Right lobe of liver (tissue), 6 donors: ENCODE measurements at regions not wholly inside any gene's neighbourhood (a gene's known extent, or its start where the extent isn't known, plus 50 kb on each side); places are given as distances from the start of the nearest gene placed in this dataset.

Experiments used
- ATAC-seq, 4 donors: fragments of 200-7000 bp; cut with Tn5 transposase; one replicate each; pipeline ENCODE4 v1.9.1; 2020; ENCODE audit warnings: mild to moderate bottlenecking in 4 of 4, moderate library complexity in 4 of 4
- DNase-seq, 3 donors: peaks; one replicate each; pipeline ENCODE4 v3.0.0-alpha.2; 2020
- H3K27ac ChIP-seq, 3 donors: fragments of 200-600 bp; one replicate each; pipeline ENCODE4 v1.8.0; 2022
- H3K27me3 ChIP-seq, 2 donors: fragments of 200-600 bp; one replicate each; pipeline ENCODE4 v1.8.0; 2022
- H3K36me3 ChIP-seq, 4 donors: fragments of 200-600 bp; sonication (generic) in 1 of 4; one replicate each; pipeline versions ENCODE4 v1.5.1 to v1.8.0; 2017 to 2022; ENCODE audit warnings: control low read depth in 1 of 4
- H3K4me1 ChIP-seq, 4 donors: fragments of 200-600 bp; sonication (generic) in 1 of 4; one replicate each; pipeline versions ENCODE4 v1.5.1 to v1.8.0; 2017 to 2022; ENCODE audit warnings: control low read depth in 1 of 4
- H3K4me3 ChIP-seq, 3 donors: fragments of 200-600 bp; one replicate each; pipeline ENCODE4 v1.8.0; 2022
- H3K9me3 ChIP-seq, 4 donors: fragments of 200-600 bp; sonication (generic) in 1 of 4; one replicate each; pipeline versions ENCODE4 v1.5.1 to v1.8.0; 2017 to 2022; ENCODE audit warnings: control low read depth in 1 of 4
- POLR2A ChIP-seq: fragments of 450-650 bp; IDR thresholded peaks from one replicate; pipeline ENCODE4 v1.6.1; 2017; ENCODE audit warnings: antibody characterized with exemption, mild to moderate bottlenecking
- WGBS: methylation state at CpG from one replicate; pipeline ENCODE4 v1.1.6; 2018; ENCODE audit warnings: low coverage, low lambda C conversion rate; ENCODE audit not compliant: insufficient coverage; ENCODE audit errors: missing lambda C conversion rate; 5-methylcytosine and 5-hydroxymethylcytosine counted together
- intact Hi-C, 2 donors: fragments of 100-400 bp; cut with DNase I; formaldehyde crosslinking; loops; one replicate each; pipeline versions ENCODE4 v1.11.2 to v1.14.1; 2022
- TF ChIP-seq, protein P1 (sequence below), 4 donors: fragments of 200-600 bp in 3 of 4; fragments of 450-650 bp in 1 of 4; IDR thresholded peaks; one replicate each; pipeline versions ENCODE4 v1.5.1 to v1.8.0; 2016 to 2022; ENCODE audit warnings: antibody characterized with exemption in 4 of 4, mild to moderate bottlenecking in 2 of 4
- donor health status: DM: no; HTN: yes; CAD: no.
- donor health status: DM: no; HTN: no; CAD: no.
- donor health status: DM: no; HTN: no; CAD: no.
- donor health status: DM: no; HTN: yes; CAD: no.
- donor health status: DM: no; HTN: yes; CAD: no.

DNA sequence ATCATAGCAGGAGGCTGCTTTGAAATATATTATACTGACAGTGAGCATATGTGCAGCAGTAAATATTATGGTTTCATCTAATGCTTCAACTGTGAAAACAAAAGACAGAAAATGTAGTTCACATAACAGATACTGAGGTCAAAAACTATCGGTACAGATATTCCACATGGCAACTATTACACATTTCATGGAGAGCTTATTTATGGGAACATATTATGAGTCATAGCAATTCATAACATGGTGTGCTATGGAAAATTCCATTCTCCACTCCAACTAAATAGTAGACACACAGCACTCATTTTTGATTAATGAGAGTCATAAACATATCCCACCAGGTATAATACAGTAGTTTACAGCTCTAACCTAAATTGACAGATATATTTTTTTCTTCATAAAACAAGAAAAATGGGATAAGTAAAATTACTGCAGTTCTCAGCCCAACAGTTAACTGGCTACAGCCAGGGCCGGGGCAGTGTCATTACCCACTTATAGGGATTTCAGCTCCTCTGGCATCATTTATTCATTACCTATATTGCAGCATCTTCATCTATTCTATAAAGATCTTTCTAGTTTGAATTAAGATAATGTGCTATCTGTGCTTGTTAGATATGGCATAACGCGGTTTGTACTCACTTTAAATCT is 475.6 kb upstream of the KLF6 start:
- WGBS: 72% methylated on average over 4 of the region's 4 CpGs
- Histone ChIP-seq H3K4me3 (no peak overlapping the region), H3K9me3 (no peaks in the 10 kb centered on the region), H3K27ac (no peak overlapping the region), H3K4me1 (peaks cover 0 to 10% (median 0%) of the 10 kb centered on the region in 4 donors), H3K27me3 (no peaks in the 10 kb centered on the region), H3K36me3 (no peaks in the 10 kb centered on the region)
- TF ChIP-seq POLR2A: no peak
- TF ChIP-seq, protein P1, sequence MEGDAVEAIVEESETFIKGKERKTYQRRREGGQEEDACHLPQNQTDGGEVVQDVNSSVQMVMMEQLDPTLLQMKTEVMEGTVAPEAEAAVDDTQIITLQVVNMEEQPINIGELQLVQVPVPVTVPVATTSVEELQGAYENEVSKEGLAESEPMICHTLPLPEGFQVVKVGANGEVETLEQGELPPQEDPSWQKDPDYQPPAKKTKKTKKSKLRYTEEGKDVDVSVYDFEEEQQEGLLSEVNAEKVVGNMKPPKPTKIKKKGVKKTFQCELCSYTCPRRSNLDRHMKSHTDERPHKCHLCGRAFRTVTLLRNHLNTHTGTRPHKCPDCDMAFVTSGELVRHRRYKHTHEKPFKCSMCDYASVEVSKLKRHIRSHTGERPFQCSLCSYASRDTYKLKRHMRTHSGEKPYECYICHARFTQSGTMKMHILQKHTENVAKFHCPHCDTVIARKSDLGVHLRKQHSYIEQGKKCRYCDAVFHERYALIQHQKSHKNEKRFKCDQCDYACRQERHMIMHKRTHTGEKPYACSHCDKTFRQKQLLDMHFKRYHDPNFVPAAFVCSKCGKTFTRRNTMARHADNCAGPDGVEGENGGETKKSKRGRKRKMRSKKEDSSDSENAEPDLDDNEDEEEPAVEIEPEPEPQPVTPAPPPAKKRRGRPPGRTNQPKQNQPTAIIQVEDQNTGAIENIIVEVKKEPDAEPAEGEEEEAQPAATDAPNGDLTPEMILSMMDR (IDR thresholded peaks at IDR 0.05): no peak
- DNase-seq (no peak), ATAC-seq (no peak)
- intact Hi-C loops: no loop called here

DNA sequence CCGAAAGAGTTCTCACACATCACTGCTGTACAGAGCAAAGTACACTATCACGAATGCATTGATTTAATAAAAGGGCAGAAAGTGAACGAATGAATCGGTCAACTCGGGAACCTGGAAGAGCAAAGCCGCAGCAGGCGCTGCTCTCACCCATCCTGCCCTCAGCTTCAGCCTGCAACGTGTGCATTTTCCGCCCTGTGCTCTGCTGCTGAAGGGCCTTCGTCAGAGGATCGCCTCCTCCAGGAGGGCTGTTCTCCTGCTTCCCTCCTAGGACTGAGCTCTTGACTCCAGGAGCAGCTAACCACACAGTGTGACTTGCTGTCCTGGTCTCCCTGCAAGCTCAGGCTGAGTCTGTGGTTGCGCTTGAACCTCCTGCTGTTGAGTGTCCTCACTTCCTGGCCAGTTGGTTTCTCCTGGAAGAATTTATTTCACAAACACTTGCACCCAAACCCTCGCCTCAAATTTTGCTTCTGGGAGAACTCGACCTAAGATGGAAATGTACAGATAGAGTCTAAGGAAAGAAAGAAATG is 473.0 kb upstream of the KLF6 start:
- Histone ChIP-seq H3K9me3 (no peaks in the 10 kb centered on the region), H3K36me3 (no peaks in the 10 kb centered on the region), H3K27ac (no peak overlapping the region), H3K27me3 (no peaks in the 10 kb centered on the region), H3K4me3 (no peak overlapping the region), H3K4me1 (peaks cover 0 to 3% (median 0%) of the 10 kb centered on the region in 4 donors)
- no peak for ATAC-seq
- intact Hi-C loops: no loop called here
- no peak for TF ChIP-seq POLR2A
- TF ChIP-seq, protein P1 (IDR thresholded peaks at IDR 0.05): no peak
- no peak for DNase-seq
- WGBS: 62% methylated on average over 6 of the region's 14 CpGs

DNA sequence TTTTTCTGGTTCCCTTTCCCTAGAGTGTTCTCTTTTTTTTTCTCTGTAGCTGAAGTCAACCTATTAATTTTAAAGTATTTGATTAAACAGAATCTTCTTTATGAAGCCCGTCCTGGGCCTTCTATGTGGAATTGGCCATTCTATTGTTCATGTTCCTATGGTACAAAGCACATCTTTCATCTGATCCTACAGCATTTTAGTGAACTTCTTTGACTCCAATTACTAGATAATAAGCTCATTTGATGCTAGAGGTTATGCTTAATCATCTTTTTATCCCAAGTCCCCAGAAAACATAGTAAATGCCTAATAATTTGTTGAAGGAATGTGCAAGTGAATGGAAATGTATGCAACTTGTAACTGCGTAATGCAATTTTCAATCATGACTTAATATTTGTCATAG is 472.0 kb upstream of the KLF6 start:
- Histone ChIP-seq H3K27ac (no peak overlapping the region), H3K4me3 (no peak overlapping the region), H3K4me1 (no peaks in the 10 kb centered on the region), H3K27me3 (no peaks in the 10 kb centered on the region), H3K9me3 (no peaks in the 10 kb centered on the region), H3K36me3 (no peaks in the 10 kb centered on the region)
- intact Hi-C loops: no loop called here
- no peak for DNase-seq
- WGBS: 70% methylated on average over 2 of the region's 2 CpGs
- no peak for ATAC-seq
- TF ChIP-seq, protein P1 (IDR thresholded peaks at IDR 0.05): no peak
- no peak for TF ChIP-seq POLR2A

DNA sequence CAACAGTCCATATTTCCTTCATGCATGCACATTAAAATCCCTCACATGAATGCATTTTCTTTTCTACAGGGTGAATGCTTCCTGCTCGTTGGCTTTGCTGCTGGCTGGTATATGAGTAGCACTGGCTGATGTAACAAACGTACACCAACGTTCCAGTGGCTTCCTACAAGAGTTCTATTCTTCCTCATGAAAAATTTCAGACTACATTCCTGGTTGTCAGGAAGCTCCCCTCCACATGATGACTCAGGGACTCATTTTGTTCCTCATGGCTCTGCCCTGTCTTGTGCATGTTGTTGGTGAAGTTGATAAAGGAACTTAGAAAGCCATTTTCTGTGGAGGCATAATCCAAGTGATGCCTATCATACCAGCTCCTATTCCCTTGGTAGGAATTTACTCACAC is 470.7 kb upstream of the KLF6 start:
- intact Hi-C loops: no loop called here
- ATAC-seq: no peak

More for the DNA sequence above, 470.7 kb upstream of the KLF6 start:
- Histone ChIP-seq H3K27me3 (no peaks in the 10 kb centered on the region), H3K4me1 (no peaks in the 10 kb centered on the region), H3K4me3 (no peak overlapping the region), H3K36me3 (no peaks in the 10 kb centered on the region), H3K9me3 (no peaks in the 10 kb centered on the region), H3K27ac (no peak overlapping the region)
- 43% methylated on average over 3 of the region's 3 CpGs for WGBS
- no peak for DNase-seq
- no peak for TF ChIP-seq POLR2A
- TF ChIP-seq, protein P1 (IDR thresholded peaks at IDR 0.05): no peak
